LoVo (cell line): ENCODE measurements at regions not wholly inside any gene's neighbourhood (a gene's known extent, or its start where the extent isn't known, plus 50 kb on each side); places are given as distances from the start of the nearest gene placed in this dataset.
A peak's percentile ranks its signal among the peaks of the same experiment; 100 is the strongest.
"Not testable (repeated sequence)": the region's sequence is repeated elsewhere in the genome, so short reads cannot be mapped to it uniquely, and the experiment has no call there.

Experiments used
- DNase-seq: peaks from one replicate; pipeline ENCODE4 v3.0.0-alpha.2; 2016; ENCODE audit warnings: low spot score

GRCh38 chr6:4491501-4492260 is 284.5 kb upstream of the CDYL start:
- no peak for DNase-seq

GRCh38 chr6:4489538-4489937 is 286.7 kb upstream of the CDYL start:
- DNase-seq = peak; percentile 11

- DNase-seq = no peak
Observed at GRCh38 chr6:4488389-4488788, 287.8 kb upstream of the CDYL start.

GRCh38 chr6:4487538-4487937 is 288.7 kb upstream of the CDYL start:
- DNase-seq = peak; percentile 63

- DNase-seq = peak; percentile 14
Observed at GRCh38 chr6:4486568-4487315, 289.5 kb upstream of the CDYL start.

GRCh38 chr6:4485735-4486134 is 290.5 kb upstream of the CDYL start:
- no peak for DNase-seq

- no peak for DNase-seq
Observed at GRCh38 chr6:4482461-4482860, 293.7 kb upstream of the CDYL start.

GRCh38 chr6:4480788-4481735 is 295.1 kb upstream of the CDYL start:
- DNase-seq = no peak

GRCh38 chr6:4478098-4478497 is 298.1 kb upstream of the CDYL start:
- no peak for DNase-seq

- no peak for DNase-seq
Observed at GRCh38 chr6:4474810-4475209, 301.4 kb upstream of the CDYL start.

GRCh38 chr6:4472969-4473642 is 303.1 kb upstream of the CDYL start:
- no peak for DNase-seq

GRCh38 chr6:4472222-4472621 is 304.0 kb upstream of the CDYL start:
- DNase-seq = no peak

GRCh38 chr6:4471515-4471914 is 304.7 kb upstream of the CDYL start:
- DNase-seq = not testable (repeated sequence)

- no peak for DNase-seq
Observed at GRCh38 chr6:4470698-4471210, 305.4 kb upstream of the CDYL start.

- DNase-seq = no peak
Observed at GRCh38 chr6:4466769-4467480, 309.3 kb upstream of the CDYL start.

GRCh38 chr6:4466261-4466660 is 309.9 kb upstream of the CDYL start:
- DNase-seq = no peak

GRCh38 chr6:4464638-4465037 is 311.6 kb upstream of the CDYL start:
- DNase-seq = no peak

- DNase-seq = no peak
Observed at GRCh38 chr6:4463236-4463635, 313.0 kb upstream of the CDYL start.

GRCh38 chr6:4460586-4461475 is 315.4 kb upstream of the CDYL start:
- no peak for DNase-seq

GRCh38 chr6:4459996-4460395 is 316.2 kb upstream of the CDYL start:
- DNase-seq = no peak
